ENCODE measurements at regions not wholly inside any gene's neighbourhood (a gene's known extent, or its start where the extent isn't known, plus 50 kb on each side); places are given as distances from the start of the nearest gene placed in this dataset.

- no peak for TF ChIP-seq CTCF (IDR thresholded peaks at IDR 0.05)
- TF ChIP-seq POLR2A (IDR thresholded peaks at IDR 0.05) = no peak
Observed at GRCh38 chr11:80827781-80828180, 1387.0 kb upstream of the TENM4 start.
